SK-N-SH treated with all-trans-retinoic acid at 6 μM for 48 hours (cell line): ENCODE measurements at regions not wholly inside any gene's neighbourhood (a gene's known extent, or its start where the extent isn't known, plus 50 kb on each side); places are given as distances from the start of the nearest gene placed in this dataset.
"Not testable (repeated sequence)": the region's sequence is repeated elsewhere in the genome, so short reads cannot be mapped to it uniquely, and the experiment has no call there.

Experiments
- CSDC2 ChIP-seq: fragments of 250-450 bp; sonication (Bioruptor Pico); IDR thresholded peaks from 2 replicates; pipeline ENCODE4 v1.5.0; 2020; ENCODE audit warnings: mild to moderate bottlenecking, moderate library complexity
- PATZ1 ChIP-seq: fragments of 250-450 bp; sonication (Bioruptor Pico); IDR thresholded peaks from 2 replicates; pipeline ENCODE4 v1.8.0; 2020; ENCODE audit warnings: mild to moderate bottlenecking, moderate library complexity, borderline replicate concordance
- PPARA ChIP-seq: fragments of 250-450 bp; sonication (Bioruptor Pico); IDR thresholded peaks from 2 replicates; pipeline ENCODE4 v1.5.0; 2020; ENCODE audit warnings: mild to moderate bottlenecking, borderline replicate concordance
- SNAI2 ChIP-seq: fragments of 250-450 bp; sonication (Bioruptor Pico); IDR thresholded peaks from 2 replicates; pipeline ENCODE4 v1.5.0; 2020; ENCODE audit warnings: mild to moderate bottlenecking, moderate library complexity
- TCF4 ChIP-seq: fragments of 250-450 bp; sonication (Bioruptor Pico); IDR thresholded peaks from 2 replicates; pipeline ENCODE4 v1.8.0; 2021; ENCODE audit warnings: mild to moderate bottlenecking, moderate library complexity, borderline replicate concordance
- TSHZ2 ChIP-seq: fragments of 250-450 bp; sonication (Bioruptor Pico); IDR thresholded peaks from 2 replicates; pipeline ENCODE4 v1.5.0; 2020; ENCODE audit warnings: mild to moderate bottlenecking, moderate library complexity
- ZFP3 ChIP-seq: fragments of 250-450 bp; sonication (Bioruptor Pico); IDR thresholded peaks from 2 replicates; pipeline ENCODE4 v1.5.0; 2020; ENCODE audit warnings: mild to moderate bottlenecking, moderate library complexity
- ZFP30 ChIP-seq: fragments of 450-650 bp; formaldehyde crosslinking; IDR thresholded peaks from 2 replicates; pipeline ENCODE4 v1.5.0; 2022; ENCODE audit warnings: mild to moderate bottlenecking, moderate library complexity
- ZNF565 ChIP-seq: fragments of 450-650 bp; formaldehyde crosslinking; conservative IDR thresholded peaks from 2 replicates; pipeline ENCODE4 v1.5.0; 2020; ENCODE audit warnings: low read depth, mild to moderate bottlenecking, moderate library complexity
- ZNF8 ChIP-seq: fragments of 450-650 bp; formaldehyde crosslinking; IDR thresholded peaks from 2 replicates; pipeline ENCODE4 v1.5.0; 2020; ENCODE audit warnings: mild to moderate bottlenecking, moderate library complexity

GRCh38 chr12:46581990-46582389 is 209.4 kb upstream of the SLC38A2 start:
- TF ChIP-seq ZNF565 (CRISPR knock-in tag); TCF4 (CRISPR knock-in tag); CSDC2 (CRISPR knock-in tag); PATZ1 (CRISPR knock-in tag); TSHZ2 (CRISPR knock-in tag); ZNF8 (CRISPR knock-in tag); ZFP3 (CRISPR knock-in tag); SNAI2; PPARA; ZFP30 (CRISPR knock-in tag): not testable (repeated sequence)
